ENCODE measurements at regions not wholly inside any gene's neighbourhood (a gene's known extent, or its start where the extent isn't known, plus 50 kb on each side); places are given as distances from the start of the nearest gene placed in this dataset.

DNA sequence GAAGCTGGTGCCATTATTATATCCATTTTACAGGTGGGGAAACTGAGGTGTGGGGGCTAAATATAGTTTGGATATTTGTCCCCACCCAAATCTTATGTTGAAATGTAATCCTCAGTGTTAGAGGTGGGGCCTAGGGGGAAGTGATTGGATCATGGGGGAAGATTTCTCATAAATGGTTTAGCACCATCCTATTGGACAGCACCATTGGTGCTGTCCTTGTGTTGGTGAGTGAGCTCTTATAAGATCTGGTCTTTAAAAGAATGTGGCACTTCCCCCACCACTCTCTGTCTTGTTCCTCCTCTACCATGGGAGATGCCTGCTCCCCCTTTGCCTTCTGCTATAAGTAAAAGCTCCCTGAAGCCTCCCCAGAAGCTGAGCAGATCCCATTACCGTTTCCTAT is 119.8 kb upstream of the SEC14L1 start:
- WGBS, 2 donors, result 66 to 69% methylated on average over 1 of the region's 1 CpG
- H3K9me3 ChIP-seq, result no peaks in the 10 kb centered on the region
- intact Hi-C loops (cut with DNase I; ENCODE audit: low total_unique reads), result no loop called here
- no peaks in the 10 kb centered on the region for H3K36me3 ChIP-seq (ENCODE audit: low read depth, missing control alignments)
- DNase-seq, result no peak
- no peaks in the 10 kb centered on the region for H3K27me3 ChIP-seq
- H3K4me1 ChIP-seq, result no peaks in the 10 kb centered on the region
- H3K4me3 ChIP-seq, result no peak overlapping the region
- no peak overlapping the region for H3K27ac ChIP-seq
- TF ChIP-seq, protein P1, sequence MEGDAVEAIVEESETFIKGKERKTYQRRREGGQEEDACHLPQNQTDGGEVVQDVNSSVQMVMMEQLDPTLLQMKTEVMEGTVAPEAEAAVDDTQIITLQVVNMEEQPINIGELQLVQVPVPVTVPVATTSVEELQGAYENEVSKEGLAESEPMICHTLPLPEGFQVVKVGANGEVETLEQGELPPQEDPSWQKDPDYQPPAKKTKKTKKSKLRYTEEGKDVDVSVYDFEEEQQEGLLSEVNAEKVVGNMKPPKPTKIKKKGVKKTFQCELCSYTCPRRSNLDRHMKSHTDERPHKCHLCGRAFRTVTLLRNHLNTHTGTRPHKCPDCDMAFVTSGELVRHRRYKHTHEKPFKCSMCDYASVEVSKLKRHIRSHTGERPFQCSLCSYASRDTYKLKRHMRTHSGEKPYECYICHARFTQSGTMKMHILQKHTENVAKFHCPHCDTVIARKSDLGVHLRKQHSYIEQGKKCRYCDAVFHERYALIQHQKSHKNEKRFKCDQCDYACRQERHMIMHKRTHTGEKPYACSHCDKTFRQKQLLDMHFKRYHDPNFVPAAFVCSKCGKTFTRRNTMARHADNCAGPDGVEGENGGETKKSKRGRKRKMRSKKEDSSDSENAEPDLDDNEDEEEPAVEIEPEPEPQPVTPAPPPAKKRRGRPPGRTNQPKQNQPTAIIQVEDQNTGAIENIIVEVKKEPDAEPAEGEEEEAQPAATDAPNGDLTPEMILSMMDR (IDR thresholded peaks at IDR 0.05), result no peak
- TF ChIP-seq POLR2A (IDR thresholded peaks at IDR 0.05), result no peak

DNA sequence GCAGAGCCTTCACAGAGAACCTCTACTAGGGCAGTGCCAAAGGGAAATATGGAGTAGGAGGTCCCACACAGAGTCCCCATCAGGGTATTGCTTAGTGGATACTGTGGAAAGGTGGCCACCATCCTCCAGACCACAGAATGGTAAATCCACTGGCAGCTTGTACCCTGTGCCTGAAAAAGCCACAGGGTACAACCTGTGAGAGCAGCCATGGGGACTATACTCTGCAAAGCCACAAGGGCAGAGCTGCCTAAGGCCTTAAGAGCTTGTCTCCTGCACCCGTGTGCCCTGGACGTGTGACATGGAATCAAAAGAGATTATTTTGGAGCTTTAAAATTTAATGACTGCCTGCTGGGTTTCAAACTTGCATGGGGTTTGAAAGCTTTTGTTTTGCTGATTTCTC is 118.0 kb upstream of the SEC14L1 start:
- no peaks in the 10 kb centered on the region for H3K36me3 ChIP-seq (ENCODE audit: low read depth, missing control alignments)
- no peak overlapping the region for H3K4me3 ChIP-seq
- no peak for DNase-seq
- WGBS, 2 donors, result 71 to 87% methylated on average over 2 of the region's 2 CpGs
- no peak overlapping the region for H3K27ac ChIP-seq
- H3K27me3 ChIP-seq, result no peaks in the 10 kb centered on the region
- no peak for TF ChIP-seq POLR2A (IDR thresholded peaks at IDR 0.05)
- TF ChIP-seq, protein P1 (IDR thresholded peaks at IDR 0.05), result no peak
- no peaks in the 10 kb centered on the region for H3K9me3 ChIP-seq
- no peaks in the 10 kb centered on the region for H3K4me1 ChIP-seq
- intact Hi-C loops (cut with DNase I; ENCODE audit: low total_unique reads), result no loop called here

DNA sequence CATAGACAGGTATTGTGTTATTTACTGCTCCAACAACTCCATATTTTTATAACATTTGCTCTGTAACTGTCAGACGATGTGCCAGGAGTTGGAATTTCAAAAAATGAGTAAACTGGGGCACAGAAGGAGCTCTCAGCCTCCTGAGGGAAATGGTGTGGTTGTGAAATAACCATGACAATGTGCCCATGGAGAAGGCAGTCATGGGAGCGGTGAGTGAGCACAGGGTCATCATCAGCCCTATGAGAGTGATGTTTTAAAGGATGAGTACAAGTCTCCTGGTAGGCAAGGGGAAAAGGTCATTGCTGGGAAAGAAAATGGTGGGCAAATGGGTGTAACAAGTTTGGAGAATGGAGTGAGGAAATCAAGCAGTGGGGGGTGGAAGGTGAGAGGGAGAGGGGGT is 115.0 kb upstream of the SEC14L1 start:
- Histone ChIP-seq H3K27me3 (no peaks in the 10 kb centered on the region), H3K4me3 (no peak overlapping the region), H3K36me3 (ENCODE audit: low read depth, missing control alignments) (no peaks in the 10 kb centered on the region), H3K9me3 (no peaks in the 10 kb centered on the region), H3K27ac (no peak overlapping the region), H3K4me1 (no peaks in the 10 kb centered on the region)
- TF ChIP-seq, protein P1 (IDR thresholded peaks at IDR 0.05), result no peak
- no peak for TF ChIP-seq POLR2A (IDR thresholded peaks at IDR 0.05)
- 83 to 92% methylated on average over 2 of the region's 2 CpGs for WGBS, 2 donors
- intact Hi-C loops (cut with DNase I; ENCODE audit: low total_unique reads), result no loop called here
- no peak for DNase-seq

DNA sequence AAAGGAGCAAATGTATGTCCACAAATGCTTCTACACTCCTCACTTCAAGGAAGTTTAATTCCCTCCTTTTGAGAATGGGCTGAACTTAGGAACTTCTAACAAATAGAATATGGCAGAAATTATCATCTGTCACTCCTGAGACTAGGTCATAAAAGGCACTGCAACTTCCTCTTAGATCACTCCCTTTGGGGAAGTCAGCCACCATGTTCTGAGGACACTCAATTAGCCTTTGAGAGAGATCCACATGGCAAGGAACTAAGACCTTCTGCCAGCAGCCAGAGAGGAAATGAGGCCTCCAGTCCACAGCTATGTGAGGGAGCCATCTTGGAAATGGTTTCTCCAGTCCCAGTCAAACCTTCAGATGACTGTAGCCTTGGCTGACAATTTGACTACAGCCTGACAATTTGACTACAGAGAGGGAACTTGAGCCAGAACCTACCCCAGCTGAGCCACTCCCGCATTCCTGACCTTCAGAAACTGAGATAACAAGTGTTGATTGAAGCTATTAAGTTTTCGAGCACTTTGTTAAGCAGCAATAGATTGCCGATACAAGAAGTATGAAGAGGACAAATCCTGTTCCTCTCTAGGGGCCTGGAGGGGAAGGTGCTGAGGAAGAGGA is 113.4 kb upstream of the SEC14L1 start:
- no peak overlapping the region for H3K4me3 ChIP-seq
- no peaks in the 10 kb centered on the region for H3K4me1 ChIP-seq
- H3K27ac ChIP-seq, result no peak overlapping the region
- DNase-seq, result no peak
- WGBS, 2 donors, result 56 to 62% methylated on average over 3 of the region's 3 CpGs
- no peaks in the 10 kb centered on the region for H3K9me3 ChIP-seq
- H3K36me3 ChIP-seq (ENCODE audit: low read depth, missing control alignments), result no peaks in the 10 kb centered on the region
- intact Hi-C loops (cut with DNase I; ENCODE audit: low total_unique reads), result no loop called here
- H3K27me3 ChIP-seq, result no peaks in the 10 kb centered on the region
- TF ChIP-seq, protein P1 (IDR thresholded peaks at IDR 0.05), result no peak
- TF ChIP-seq POLR2A (IDR thresholded peaks at IDR 0.05), result no peak

DNA sequence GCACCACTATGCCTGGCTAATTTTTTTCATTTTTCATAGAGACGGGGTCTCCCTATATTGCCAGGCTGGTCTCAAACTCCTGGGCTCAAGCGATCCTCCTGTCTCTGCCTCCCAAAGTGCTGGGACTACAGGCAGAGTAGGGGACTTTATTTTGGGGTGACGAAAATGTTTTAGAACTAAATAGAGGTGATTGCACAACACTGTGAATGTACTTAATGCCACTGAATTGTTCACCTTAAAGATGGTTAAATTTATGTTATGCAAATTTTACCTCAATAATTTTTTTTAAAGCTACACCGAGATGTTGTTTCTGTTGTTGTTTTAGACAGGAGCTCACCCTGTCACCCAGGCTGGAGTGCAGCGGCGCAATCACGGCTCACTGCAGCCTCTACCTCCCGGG is 111.9 kb upstream of the SEC14L1 start:
- Histone ChIP-seq H3K4me3 (no peak overlapping the region), H3K27me3 (no peaks in the 10 kb centered on the region), H3K27ac (no peak overlapping the region), H3K4me1 (no peaks in the 10 kb centered on the region), H3K36me3 (ENCODE audit: low read depth, missing control alignments) (no peaks in the 10 kb centered on the region), H3K9me3 (no peaks in the 10 kb centered on the region)
- DNase-seq, result no peak
- 94% methylated on average over 8 of the region's 8 CpGs for WGBS, 2 donors
- no peak for TF ChIP-seq POLR2A (IDR thresholded peaks at IDR 0.05)
- intact Hi-C loops (cut with DNase I; ENCODE audit: low total_unique reads), result no loop called here

Measured in testis (tissue), 2 donors.